ENCODE measurements at regions not wholly inside any gene's neighbourhood (a gene's known extent, or its start where the extent isn't known, plus 50 kb on each side); places are given as distances from the start of the nearest gene placed in this dataset.

GRCh38 chr2:182606728-182607681, 109.1 kb upstream of the DNAJC10 start (continued):
- TF ChIP-seq, protein P1, sequence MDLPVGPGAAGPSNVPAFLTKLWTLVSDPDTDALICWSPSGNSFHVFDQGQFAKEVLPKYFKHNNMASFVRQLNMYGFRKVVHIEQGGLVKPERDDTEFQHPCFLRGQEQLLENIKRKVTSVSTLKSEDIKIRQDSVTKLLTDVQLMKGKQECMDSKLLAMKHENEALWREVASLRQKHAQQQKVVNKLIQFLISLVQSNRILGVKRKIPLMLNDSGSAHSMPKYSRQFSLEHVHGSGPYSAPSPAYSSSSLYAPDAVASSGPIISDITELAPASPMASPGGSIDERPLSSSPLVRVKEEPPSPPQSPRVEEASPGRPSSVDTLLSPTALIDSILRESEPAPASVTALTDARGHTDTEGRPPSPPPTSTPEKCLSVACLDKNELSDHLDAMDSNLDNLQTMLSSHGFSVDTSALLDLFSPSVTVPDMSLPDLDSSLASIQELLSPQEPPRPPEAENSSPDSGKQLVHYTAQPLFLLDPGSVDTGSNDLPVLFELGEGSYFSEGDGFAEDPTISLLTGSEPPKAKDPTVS (IDR thresholded peaks at IDR 0.05; ENCODE audit: low read depth, low read length) = no peak
- TF ChIP-seq NFYB (IDR thresholded peaks at IDR 0.05; ENCODE audit: insufficient read depth, low read depth, low read length) (no peak), IKZF1 (conservative IDR thresholded peaks at IDR 0.05) (peak; percentile 84), BHLHE40 (IDR thresholded peaks at IDR 0.05; ENCODE audit: borderline replicate concordance in 1 of 2, low read depth in 2 of 2, low read length in 1 of 2) (no peak), SMC3 (IDR thresholded peaks at IDR 0.05; ENCODE audit: borderline replicate concordance, low read length) (no peak), TCF12 (IDR thresholded peaks at IDR 0.05; ENCODE audit: low read depth, low read length) (peak; percentile 61; the same call in 1 of the 2 replicates), NFIC (IDR thresholded peaks at IDR 0.05; ENCODE audit: low read depth, low read length) (no peak), GATAD2B (conservative IDR thresholded peaks at IDR 0.05; ENCODE audit: low read depth) (no peak), CTCF (IDR thresholded peaks at IDR 0.05 in 2 of 3, conservative IDR thresholded peaks at IDR 0.05 in 1 of 3; ENCODE audit: control insufficient read depth in 2 of 3, extremely low read depth in 1 of 3, insufficient read depth in 1 of 3, low read depth in 3 of 3, low read length in 3 of 3) (no peak), POLR2AphosphoS2 (IDR thresholded peaks at IDR 0.05; ENCODE audit: low read depth, low read length) (no peak), BACH1 (IDR thresholded peaks at IDR 0.05; ENCODE audit: borderline replicate concordance) (no peak), ASH2L (IDR thresholded peaks at IDR 0.05; ENCODE audit: borderline replicate concordance, low read depth) (no peak), CHD4 (IDR thresholded peaks at IDR 0.05) (no peak), DPF2 (IDR thresholded peaks at IDR 0.05) (peak; percentile 60; the same call in 1 of the 2 replicates), SUZ12 (IDR thresholded peaks at IDR 0.05; ENCODE audit: unreplicated experiment) (no peak), ZNF217 (IDR thresholded peaks at IDR 0.05) (no peak)
- TF ChIP-seq, protein P2, sequence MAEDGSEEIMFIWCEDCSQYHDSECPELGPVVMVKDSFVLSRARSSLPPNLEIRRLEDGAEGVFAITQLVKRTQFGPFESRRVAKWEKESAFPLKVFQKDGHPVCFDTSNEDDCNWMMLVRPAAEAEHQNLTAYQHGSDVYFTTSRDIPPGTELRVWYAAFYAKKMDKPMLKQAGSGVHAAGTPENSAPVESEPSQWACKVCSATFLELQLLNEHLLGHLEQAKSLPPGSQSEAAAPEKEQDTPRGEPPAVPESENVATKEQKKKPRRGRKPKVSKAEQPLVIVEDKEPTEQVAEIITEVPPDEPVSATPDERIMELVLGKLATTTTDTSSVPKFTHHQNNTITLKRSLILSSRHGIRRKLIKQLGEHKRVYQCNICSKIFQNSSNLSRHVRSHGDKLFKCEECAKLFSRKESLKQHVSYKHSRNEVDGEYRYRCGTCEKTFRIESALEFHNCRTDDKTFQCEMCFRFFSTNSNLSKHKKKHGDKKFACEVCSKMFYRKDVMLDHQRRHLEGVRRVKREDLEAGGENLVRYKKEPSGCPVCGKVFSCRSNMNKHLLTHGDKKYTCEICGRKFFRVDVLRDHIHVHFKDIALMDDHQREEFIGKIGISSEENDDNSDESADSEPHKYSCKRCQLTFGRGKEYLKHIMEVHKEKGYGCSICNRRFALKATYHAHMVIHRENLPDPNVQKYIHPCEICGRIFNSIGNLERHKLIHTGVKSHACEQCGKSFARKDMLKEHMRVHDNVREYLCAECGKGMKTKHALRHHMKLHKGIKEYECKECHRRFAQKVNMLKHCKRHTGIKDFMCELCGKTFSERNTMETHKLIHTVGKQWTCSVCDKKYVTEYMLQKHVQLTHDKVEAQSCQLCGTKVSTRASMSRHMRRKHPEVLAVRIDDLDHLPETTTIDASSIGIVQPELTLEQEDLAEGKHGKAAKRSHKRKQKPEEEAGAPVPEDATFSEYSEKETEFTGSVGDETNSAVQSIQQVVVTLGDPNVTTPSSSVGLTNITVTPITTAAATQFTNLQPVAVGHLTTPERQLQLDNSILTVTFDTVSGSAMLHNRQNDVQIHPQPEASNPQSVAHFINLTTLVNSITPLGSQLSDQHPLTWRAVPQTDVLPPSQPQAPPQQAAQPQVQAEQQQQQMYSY (CRISPR knock-in tag; IDR thresholded peaks at IDR 0.05) = no peak
- TF ChIP-seq, protein P3, sequence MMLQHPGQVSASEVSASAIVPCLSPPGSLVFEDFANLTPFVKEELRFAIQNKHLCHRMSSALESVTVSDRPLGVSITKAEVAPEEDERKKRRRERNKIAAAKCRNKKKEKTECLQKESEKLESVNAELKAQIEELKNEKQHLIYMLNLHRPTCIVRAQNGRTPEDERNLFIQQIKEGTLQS (IDR thresholded peaks at IDR 0.05; ENCODE audit: borderline replicate concordance, extremely low read depth, low read depth, low read length) = no peak
- TF ChIP-seq, protein P4, sequence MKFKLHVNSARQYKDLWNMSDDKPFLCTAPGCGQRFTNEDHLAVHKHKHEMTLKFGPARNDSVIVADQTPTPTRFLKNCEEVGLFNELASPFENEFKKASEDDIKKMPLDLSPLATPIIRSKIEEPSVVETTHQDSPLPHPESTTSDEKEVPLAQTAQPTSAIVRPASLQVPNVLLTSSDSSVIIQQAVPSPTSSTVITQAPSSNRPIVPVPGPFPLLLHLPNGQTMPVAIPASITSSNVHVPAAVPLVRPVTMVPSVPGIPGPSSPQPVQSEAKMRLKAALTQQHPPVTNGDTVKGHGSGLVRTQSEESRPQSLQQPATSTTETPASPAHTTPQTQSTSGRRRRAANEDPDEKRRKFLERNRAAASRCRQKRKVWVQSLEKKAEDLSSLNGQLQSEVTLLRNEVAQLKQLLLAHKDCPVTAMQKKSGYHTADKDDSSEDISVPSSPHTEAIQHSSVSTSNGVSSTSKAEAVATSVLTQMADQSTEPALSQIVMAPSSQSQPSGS (IDR thresholded peaks at IDR 0.05; ENCODE audit: low read length) = 0 out of 2 replicates have a peak, but pooled peaks have one; percentile 24

Measured in GM12878 (cell line).